ENCODE measurements at regions not wholly inside any gene's neighbourhood (a gene's known extent, or its start where the extent isn't known, plus 50 kb on each side); places are given as distances from the start of the nearest gene placed in this dataset.
"Not testable (repeated sequence)": the region's sequence is repeated elsewhere in the genome, so short reads cannot be mapped to it uniquely, and the experiment has no call there.

DNA sequence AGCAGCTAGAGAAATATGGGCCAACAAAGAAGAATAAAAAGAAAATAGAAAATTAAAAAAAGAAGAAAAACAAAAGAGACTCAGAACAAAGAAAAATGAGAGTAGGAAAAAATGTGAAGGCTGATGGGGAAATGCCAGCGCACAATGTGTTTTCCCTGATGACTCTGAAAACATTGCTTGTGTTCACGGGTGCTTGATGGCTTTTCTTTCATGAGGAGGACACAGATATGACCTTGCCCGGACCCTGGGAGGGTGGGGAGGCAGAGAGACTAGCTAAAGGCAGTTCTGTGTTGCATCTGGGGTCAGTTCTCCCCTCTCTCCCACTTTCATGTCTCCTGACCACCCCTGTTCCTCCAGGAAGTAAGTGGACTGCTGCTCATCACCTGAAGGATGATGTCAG is 125.9 kb downstream of the MOBP start:
- Histone ChIP-seq H3K9me3 (no peaks in the 10 kb centered on the region), H3K27me3 (no peaks in the 10 kb centered on the region), H4K20me1 (no peaks in the 10 kb centered on the region), H3K4me3 (no peak overlapping the region), H3K4me1 (no peaks in the 10 kb centered on the region), H3K36me3 (no peaks in the 10 kb centered on the region), H3K9ac (no peak overlapping the region), H3K4me2 (no peak overlapping the region), H3K27ac (no peak overlapping the region)
- no peak for TF ChIP-seq Cebpa-rat (IDR thresholded peaks at IDR 0.05)

DNA sequence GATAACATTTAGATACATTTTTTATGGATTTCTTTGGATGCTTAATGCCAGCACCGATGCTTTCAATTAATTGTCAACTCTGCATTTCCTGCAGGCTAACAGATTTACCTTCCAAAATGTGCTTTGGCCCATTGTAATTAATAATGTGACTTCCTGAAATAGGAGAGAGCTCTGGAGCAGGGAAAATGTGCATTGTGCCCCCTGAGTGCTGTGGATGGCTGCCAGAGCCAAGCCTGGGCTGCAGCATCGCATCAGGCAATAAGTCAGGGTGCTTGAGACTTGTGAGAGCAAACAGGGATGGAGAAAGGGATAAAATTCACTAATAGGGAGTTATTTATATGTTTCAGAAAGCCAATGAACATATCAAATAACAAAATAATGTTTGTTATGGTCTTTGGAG is 133.8 kb downstream of the MOBP start:
- no peak for TF ChIP-seq Cebpa-rat (IDR thresholded peaks at IDR 0.05)
- Histone ChIP-seq H3K4me1 (no peaks in the 10 kb centered on the region), H3K36me3 (no peaks in the 10 kb centered on the region)

DNA sequence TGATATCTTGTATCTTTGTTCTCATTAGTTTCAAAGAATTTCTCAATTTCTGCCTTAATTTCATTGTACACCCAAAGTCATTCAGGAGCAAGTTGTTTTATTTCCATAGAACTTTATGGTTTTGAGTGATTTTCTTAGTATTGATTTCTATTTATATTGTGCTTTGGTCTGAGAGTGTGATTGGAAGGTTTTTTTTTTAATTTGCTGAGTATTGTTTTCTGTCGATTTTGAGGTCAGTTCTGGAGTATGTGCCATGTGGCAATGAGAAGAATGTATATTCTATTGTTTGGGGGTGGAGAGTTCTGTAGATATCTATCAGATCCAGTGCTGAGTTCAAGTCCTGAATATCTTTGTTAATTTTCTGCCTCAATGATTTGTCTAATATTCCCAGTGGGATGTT is 138.4 kb downstream of the MOBP start:
- Histone ChIP-seq H3K4me1 (no peaks in the 10 kb centered on the region), H3K4me2 (no peak overlapping the region), H3K36me3 (no peaks in the 10 kb centered on the region), H4K20me1 (no peaks in the 10 kb centered on the region), H3K27ac (no peak overlapping the region), H3K9ac (no peak overlapping the region), H3K27me3 (no peaks in the 10 kb centered on the region), H3K9me3 (no peaks in the 10 kb centered on the region), H3K4me3 (no peak overlapping the region)
- TF ChIP-seq Cebpa-rat (IDR thresholded peaks at IDR 0.05) = no peak

More for the DNA sequence above, 133.8 kb downstream of the MOBP start:
- Histone ChIP-seq H3K4me3 (no peak overlapping the region), H3K27ac (no peak overlapping the region), H3K9ac (no peak overlapping the region), H3K9me3 (no peaks in the 10 kb centered on the region), H3K4me2 (no peak overlapping the region), H3K27me3 (no peaks in the 10 kb centered on the region), H4K20me1 (no peaks in the 10 kb centered on the region)

DNA sequence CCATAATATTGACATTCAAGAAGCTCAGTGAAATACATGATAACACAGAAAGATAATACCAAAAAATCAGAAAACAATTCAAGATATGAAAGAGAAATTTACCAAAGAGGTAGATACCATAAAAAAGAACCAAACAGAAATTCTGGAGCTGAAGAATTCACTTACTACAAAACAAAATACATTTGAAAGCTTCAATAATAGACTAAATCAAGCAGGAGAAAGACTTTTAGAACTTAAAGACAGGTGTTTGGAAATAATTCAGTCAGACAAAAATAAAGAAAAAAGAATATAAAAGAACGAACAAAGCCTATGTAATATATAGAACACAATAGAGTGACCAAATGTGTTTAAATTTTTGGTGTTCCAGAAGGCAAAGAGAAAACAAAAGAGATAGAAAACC is 158.7 kb downstream of the MOBP start:
- Histone ChIP-seq H3K9me3 (no peaks in the 10 kb centered on the region), H4K20me1 (no peaks in the 10 kb centered on the region)
- TF ChIP-seq Cebpa-rat (IDR thresholded peaks at IDR 0.05) = no peak

DNA sequence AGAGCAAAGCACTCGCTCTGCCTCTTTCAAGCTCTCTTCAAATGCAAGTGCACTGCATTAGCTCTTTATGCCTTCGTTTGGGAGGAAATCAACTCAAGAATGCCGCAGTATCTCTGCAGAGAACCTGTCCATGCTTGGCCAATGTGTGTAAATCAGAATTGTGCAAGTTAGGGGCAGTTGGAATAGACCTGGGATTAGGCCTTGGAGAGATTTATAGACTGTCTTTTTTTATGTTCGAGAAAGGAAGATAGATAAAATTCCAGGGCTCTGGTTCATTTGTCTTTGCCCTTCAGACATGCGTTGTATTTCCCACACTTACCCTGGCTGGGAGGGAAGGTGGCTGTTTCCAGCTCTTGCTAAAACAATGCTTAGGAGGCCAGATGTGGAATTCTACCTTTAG is 163.7 kb downstream of the MOBP start:
- no peak overlapping the region for H3K9ac ChIP-seq
- no peak overlapping the region for H3K4me3 ChIP-seq
- H3K4me2 ChIP-seq = no peak overlapping the region
- no peak overlapping the region for H3K27ac ChIP-seq
- H3K9me3 ChIP-seq = peaks cover 10% of the 10 kb centered on the region; the same call in 1 of the 2 replicates
- TF ChIP-seq Cebpa-rat (IDR thresholded peaks at IDR 0.05) = no peak
- H3K27me3 ChIP-seq = no peaks in the 10 kb centered on the region
- peaks cover 7% of the 10 kb centered on the region for H3K4me1 ChIP-seq
- no peaks in the 10 kb centered on the region for H3K36me3 ChIP-seq
- H4K20me1 ChIP-seq = no peaks in the 10 kb centered on the region

More for the DNA sequence above, 158.7 kb downstream of the MOBP start:
- no peaks in the 10 kb centered on the region for H3K4me1 ChIP-seq
- H3K27ac ChIP-seq = no peak overlapping the region
- no peaks in the 10 kb centered on the region for H3K27me3 ChIP-seq
- no peaks in the 10 kb centered on the region for H3K36me3 ChIP-seq
- H3K4me3 ChIP-seq = no peak overlapping the region
- no peak overlapping the region for H3K9ac ChIP-seq
- no peak overlapping the region for H3K4me2 ChIP-seq

DNA sequence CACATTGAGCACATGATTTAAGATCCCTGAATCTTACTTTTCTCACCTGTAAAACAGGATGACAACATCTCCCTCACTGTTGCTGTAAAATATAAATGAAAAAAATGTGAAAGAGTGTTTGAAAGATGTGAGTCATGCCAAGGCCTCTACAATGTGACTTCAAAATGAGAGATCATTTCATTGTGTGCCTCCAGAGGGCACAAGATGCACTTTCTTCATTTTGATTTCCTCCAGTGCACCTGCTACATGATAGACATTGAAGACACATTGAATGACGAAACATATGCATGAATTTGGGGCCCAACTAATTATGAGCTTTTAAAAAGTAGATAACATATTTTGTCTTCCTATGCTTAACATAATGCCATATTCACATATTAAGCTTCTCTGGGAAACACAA is 170.3 kb downstream of the MOBP start:
- H3K4me1 ChIP-seq = peaks cover 7% of the 10 kb centered on the region
- no peak overlapping the region for H3K9ac ChIP-seq
- H3K4me3 ChIP-seq = no peak overlapping the region
- TF ChIP-seq Cebpa-rat (IDR thresholded peaks at IDR 0.05) = no peak
- no peak overlapping the region for H3K4me2 ChIP-seq
- H3K27me3 ChIP-seq = no peaks in the 10 kb centered on the region
- no peak overlapping the region for H3K27ac ChIP-seq
- no peaks in the 10 kb centered on the region for H3K36me3 ChIP-seq
- no peaks in the 10 kb centered on the region for H4K20me1 ChIP-seq
- peaks cover 10% of the 10 kb centered on the region; the same call in 1 of the 2 replicates for H3K9me3 ChIP-seq

DNA sequence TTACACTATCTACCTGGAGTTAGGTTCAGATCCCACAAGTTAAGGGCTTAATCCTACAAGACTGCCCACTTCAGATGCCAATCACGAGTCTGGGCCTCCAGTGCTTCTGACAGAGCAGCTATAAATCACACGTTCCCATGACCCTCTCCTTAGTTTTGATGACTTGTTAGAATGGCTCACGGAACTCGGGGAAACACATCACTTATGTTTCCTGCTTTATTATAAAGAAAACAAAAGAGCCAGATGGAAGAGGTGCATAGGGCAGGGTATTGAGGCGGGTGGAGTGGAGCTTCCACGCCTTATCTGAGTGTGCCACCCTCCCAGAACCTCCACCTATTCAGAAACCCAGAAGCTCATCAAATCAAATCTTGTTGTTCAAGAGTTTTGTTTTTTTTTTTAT is 170.8 kb downstream of the MOBP start:
- Histone ChIP-seq H3K36me3 (no peaks in the 10 kb centered on the region), H3K4me2 (no peak overlapping the region), H3K27ac (no peak overlapping the region), H4K20me1 (no peaks in the 10 kb centered on the region), H3K4me3 (no peak overlapping the region), H3K4me1 (peaks cover 7% of the 10 kb centered on the region), H3K27me3 (no peaks in the 10 kb centered on the region), H3K9me3 (peaks cover 10% of the 10 kb centered on the region; the same call in 1 of the 2 replicates), H3K9ac (no peak overlapping the region)
- TF ChIP-seq Cebpa-rat (IDR thresholded peaks at IDR 0.05) = no peak

DNA sequence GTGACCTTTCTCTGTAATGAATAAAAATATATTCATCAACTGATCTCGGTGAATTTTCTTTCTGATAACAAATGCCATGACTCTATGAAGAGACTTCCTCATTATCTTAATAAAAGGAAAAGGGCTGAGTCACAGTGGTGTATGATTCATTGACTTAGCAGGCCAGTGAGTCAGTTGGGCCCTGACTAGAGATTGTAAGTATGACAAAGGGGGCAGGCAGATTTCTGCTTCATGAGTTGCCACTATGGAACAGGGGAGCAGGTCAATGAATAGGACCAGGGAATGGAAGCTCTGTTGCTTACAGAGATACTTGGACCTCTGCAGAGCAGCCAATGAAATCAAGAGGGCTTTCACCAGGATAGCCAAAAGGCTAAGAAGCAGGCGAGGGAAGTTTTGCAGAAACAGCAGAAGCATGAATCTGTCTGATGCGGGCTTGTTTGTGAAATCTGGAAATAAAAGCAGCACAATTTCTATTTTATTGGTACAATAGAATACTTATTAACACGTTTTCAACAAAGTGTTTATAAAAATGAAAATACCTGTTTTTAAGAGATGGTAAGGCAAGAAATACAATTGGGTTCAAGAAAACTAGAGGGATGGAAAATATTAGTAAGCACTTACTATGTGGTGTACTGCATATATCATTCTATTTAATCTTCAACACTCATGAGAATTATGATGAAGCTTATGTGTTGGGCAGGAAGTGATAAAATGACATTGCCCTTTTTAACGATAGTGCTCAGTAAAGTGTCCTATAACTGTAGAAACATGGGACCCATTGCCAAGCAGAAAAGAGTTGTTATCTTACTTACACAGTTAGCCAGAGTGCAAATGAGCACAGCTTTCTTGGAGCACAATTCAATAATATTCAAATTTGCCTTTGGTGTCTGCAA is 169.8 kb upstream of the MYRIP start:
- no peaks in the 10 kb centered on the region for H3K27me3 ChIP-seq
- no peak overlapping the region for H3K4me3 ChIP-seq
- no peak overlapping the region for H3K4me2 ChIP-seq
- H3K27ac ChIP-seq = no peak overlapping the region
- peaks cover 7% of the 10 kb centered on the region for H3K4me1 ChIP-seq
- H3K9ac ChIP-seq = no peak overlapping the region
- H3K9me3 ChIP-seq = peaks cover 8% of the 10 kb centered on the region; the same call in 1 of the 2 replicates
- no peaks in the 10 kb centered on the region for H3K36me3 ChIP-seq
- TF ChIP-seq Cebpa-rat (IDR thresholded peaks at IDR 0.05) = no peak
- H4K20me1 ChIP-seq = no peaks in the 10 kb centered on the region

DNA sequence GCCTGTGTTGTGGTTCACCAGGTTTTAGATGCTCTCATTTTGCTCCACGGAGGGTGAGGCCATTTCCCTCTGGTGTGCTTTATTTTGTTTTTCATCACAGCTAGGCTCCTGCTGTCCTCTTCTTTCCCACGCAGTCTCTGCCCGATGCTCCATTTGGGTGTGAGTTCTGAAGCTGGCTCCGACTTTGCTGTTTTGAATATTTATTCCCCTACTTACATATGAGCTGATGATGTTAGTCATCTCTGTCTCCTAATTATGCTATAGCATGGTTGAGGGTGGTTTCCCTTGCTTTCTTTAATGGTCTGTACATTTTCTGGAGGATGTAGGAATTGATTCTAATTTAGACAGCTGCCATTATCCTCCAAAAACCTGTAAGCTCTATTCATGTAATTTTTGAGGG is 168.1 kb upstream of the MYRIP start:
- Histone ChIP-seq H3K4me2 (no peak overlapping the region), H3K27me3 (no peaks in the 10 kb centered on the region), H3K4me3 (no peak overlapping the region), H3K27ac (no peak overlapping the region), H3K4me1 (no peaks in the 10 kb centered on the region), H3K9me3 (0 out of 2 replicates have a peak, but pooled peaks cover 3% of the 10 kb centered on the region), H4K20me1 (no peaks in the 10 kb centered on the region), H3K36me3 (no peaks in the 10 kb centered on the region), H3K9ac (no peak overlapping the region)
- no peak for TF ChIP-seq Cebpa-rat (IDR thresholded peaks at IDR 0.05)

DNA sequence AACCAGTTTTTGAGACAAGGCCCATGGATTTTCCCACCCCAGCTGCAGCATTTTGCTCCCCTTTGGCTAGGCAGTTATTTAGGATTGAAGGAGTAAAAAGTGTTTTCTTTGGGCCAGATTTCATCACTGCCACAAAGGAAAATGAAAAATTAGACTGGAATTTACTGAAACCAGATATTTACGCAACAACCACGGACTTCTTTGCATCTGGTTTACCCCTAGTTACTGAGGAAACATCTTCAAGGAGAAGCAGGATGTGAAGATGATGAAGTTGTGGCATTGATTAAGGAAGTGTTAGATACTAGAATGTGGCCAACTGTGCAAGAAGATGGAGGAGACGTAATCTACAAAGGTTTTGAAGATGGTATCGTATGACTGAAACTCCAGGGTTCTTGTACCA is 165.2 kb upstream of the MYRIP start:
- Histone ChIP-seq H3K4me2 (no peak overlapping the region), H3K9ac (no peak overlapping the region), H3K27ac (no peak overlapping the region), H3K27me3 (no peaks in the 10 kb centered on the region), H3K4me1 (no peaks in the 10 kb centered on the region), H3K9me3 (0 out of 2 replicates have a peak, but pooled peaks cover 3% of the 10 kb centered on the region), H3K4me3 (no peak overlapping the region), H3K36me3 (no peaks in the 10 kb centered on the region), H4K20me1 (no peaks in the 10 kb centered on the region)
- no peak for TF ChIP-seq Cebpa-rat (IDR thresholded peaks at IDR 0.05)

DNA sequence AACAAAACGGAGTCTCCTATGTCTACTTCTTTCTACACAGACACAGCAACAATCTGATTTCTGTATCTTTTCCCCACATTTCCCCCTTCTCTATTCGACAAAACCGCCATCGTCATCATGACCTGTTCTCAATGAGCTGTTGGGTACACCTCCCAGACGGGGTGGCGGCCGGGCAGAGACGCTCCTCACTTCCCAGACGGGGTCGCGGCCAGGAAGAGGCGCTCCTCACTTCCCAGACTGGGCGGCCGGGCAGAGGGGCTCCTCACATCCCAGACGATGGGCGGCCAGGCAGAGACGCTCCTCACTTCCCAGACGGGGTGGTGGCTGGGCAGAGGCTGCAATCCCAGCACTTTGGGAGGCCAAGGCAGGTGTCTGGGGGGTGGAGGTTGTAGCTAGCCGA is 158.2 kb upstream of the MYRIP start:
- H3K9me3 ChIP-seq, H3K4me2 ChIP-seq, H3K9ac ChIP-seq, H3K27ac ChIP-seq, H3K4me3 ChIP-seq, H4K20me1 ChIP-seq, H3K4me1 ChIP-seq, H3K27me3 ChIP-seq, H3K36me3 ChIP-seq: not testable (repeated sequence)
